Daoy (cell line): ENCODE measurements at regions not wholly inside any gene's neighbourhood (a gene's known extent, or its start where the extent isn't known, plus 50 kb on each side); places are given as distances from the start of the nearest gene placed in this dataset.

Experiments
- DNase-seq: peaks from one replicate; pipeline ENCODE4 v3.0.0-alpha.2; 2015; ENCODE audit warnings: low read depth

- no peak for DNase-seq
Observed at GRCh38 chr3:76346690-76347089, 561.3 kb upstream of the ZNF717 start.

DNA sequence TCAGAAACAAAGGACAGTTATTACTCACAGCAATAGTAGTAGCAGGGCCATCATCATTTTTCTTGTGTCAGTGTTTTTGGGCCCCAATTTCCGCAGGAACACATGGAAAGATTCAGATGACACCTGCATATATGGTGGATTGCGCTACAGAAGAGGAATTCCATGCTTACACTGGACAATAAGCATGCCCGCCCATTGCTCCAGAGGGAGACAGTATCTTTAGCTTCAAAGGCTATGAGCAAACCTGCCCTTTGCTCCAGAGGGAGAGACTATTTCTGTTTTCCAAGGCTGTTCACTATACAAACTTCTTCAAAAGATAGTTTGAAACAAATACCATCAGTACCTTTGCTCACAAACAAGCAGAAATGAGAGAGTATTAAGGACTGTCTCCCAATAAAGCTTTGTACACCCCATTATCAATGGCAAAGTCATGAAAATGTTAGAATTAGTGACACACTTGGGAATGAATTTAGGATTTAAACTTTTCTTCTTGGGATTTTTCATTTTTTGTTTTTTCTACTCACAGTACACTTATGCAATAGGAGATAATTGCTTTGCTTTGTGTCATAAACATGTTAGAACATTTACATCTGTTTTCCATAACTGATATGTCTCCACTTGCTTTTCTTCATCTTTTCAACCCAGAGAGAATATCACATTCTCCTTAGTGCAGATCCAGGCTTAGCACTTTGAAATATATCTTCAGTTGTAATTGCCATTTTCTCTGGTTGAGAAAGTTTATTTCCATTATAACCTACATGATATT is 564.5 kb upstream of the ZNF717 start:
- no peak for DNase-seq

DNA sequence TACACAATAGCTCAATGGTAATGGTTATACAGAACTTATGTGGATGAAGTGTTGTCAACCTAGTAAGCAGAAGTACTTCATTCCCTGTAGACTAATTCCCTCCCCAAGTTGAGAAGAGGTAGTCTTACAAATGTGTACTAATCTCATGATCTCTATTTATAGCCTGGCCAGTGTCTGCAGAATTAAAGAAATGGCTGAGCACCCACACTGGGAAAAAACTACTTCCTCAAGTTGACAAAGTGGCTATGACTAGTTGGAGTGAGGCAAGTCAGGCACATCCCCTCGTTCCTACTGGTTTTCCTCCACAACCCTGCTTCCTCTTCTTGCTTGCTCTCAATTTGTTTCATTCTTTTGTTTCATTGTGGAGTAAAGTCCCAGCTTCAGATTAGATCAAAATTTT is 566.7 kb upstream of the ZNF717 start:
- no peak for DNase-seq

- no peak for DNase-seq
Observed at GRCh38 chr3:76352511-76353284, 567.3 kb upstream of the ZNF717 start.

DNA sequence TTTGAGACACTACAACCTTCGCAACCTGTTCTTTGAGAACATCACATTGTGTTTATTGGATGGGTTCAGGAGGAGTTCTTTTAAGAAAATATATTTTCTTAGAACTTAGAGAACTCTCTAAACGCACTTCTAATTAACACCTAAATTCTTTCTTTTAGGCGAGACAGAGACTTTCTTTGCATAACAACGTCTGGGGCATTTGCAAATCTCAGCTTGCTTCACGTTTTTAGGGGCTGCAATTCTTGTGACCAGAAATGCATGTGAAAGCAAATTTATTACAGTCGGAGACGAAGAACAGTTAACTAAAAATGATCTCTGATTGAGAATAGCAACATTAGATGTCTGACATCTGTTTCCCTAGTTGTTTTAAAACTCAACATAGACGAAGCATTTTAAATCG is 568.3 kb upstream of the ZNF717 start:
- no peak for DNase-seq

DNA sequence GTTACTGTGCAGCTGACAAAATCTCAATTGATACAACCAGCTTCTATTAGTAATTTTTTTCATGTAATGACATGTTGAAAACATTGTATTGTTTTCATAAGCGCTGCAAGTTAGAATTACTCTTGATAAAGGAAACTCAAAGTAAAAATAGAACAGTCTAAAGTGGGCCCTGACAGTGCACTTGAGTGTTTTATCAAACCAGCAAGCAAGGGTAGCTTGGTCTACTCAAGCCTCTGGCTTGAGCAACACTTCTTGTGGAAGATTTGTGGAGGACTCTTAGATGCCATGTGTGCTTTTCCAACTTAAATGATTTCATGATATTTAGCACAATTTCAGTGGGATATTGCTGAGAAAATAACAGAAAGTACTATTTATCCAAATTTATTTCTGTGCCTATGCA is 575.7 kb upstream of the ZNF717 start:
- DNase-seq: no peak

DNA sequence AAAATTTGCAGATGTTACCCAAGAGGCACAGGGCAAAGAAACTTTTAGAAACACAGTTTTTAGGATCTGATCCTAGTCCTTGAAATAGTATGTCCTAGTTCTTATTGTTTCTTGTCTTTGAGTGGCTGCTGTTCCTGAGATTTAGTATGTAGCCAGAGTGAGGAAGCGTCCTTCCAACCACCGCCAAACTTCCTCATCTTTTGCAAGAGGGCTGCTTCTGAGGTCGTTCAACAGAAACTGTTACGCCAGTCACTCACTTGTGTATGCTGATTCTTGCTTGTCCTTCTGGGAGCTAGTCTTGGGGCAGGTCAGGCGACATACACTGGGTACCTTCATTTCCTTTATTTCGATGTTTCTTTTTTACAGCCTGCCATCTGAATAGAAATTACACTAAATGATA is 577.3 kb upstream of the ZNF717 start:
- no peak for DNase-seq

DNA sequence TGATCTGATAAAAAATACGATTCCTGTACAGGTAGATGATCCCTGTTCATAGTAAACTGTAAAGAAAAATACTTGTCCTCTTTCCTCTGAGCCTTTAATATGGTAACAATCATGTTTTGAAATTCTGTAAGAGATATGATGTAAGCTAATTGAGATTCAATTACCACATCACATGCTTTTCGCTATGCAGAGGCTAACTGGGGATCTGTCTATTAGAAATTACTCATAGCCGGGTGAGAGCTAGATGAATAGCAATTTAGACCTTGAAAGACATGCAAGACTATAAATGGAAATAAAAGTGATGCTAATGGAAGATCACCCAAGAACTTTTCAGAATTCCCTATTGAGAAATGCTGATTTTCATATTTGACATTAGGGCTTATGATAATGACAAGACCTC is 579.9 kb upstream of the ZNF717 start:
- DNase-seq: no peak

GRCh38 chr3:76367281-76367680 is 581.9 kb upstream of the ZNF717 start:
- no peak for DNase-seq

DNA sequence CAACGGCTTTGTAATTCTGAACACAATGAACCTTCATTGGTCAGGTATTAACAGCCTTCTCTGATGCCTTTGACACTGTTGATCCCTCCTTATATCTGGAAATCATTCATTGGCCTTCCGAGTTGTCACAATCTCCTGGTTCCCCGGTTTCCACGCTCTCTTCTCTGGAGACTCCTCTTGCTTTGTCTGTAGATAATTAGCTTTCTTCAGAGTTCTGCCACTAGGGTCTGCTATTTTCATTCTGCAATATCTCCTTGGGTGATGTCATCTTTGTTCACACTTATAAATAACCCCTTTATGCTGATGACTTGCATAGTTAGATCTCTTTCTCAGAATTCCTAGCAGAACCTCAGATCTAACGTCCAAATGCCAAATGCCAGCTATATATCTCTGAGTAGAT is 583.8 kb upstream of the ZNF717 start:
- DNase-seq: no peak

GRCh38 chr3:76370749-76371520 is 585.6 kb upstream of the ZNF717 start:
- DNase-seq: no peak

GRCh38 chr3:76372497-76372896 is 587.1 kb upstream of the ZNF717 start:
- DNase-seq: no peak

- DNase-seq: no peak
Observed at GRCh38 chr3:76377074-76377473, 591.7 kb upstream of the ZNF717 start.

GRCh38 chr3:76378789-76379188 is 593.4 kb upstream of the ZNF717 start:
- no peak for DNase-seq

DNA sequence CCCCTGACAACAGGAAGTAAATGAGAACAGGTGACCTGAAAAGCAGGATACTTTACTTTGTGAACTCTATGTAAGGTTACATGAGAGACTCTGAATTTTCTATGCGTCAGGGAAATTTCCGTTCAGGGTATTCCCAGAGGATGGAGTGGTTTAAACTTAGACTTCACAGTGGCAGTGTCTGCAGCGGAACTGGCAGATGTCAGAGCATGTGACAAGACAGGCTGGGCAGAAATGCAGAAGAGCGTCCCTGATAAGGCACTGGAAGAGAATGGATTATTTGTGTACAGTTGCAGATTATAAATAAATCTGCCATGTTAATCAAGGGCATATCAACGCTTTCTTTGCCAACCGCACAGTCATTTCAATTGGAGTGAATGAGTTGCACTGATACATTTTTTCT is 598.4 kb upstream of the ZNF717 start:
- no peak for DNase-seq

DNA sequence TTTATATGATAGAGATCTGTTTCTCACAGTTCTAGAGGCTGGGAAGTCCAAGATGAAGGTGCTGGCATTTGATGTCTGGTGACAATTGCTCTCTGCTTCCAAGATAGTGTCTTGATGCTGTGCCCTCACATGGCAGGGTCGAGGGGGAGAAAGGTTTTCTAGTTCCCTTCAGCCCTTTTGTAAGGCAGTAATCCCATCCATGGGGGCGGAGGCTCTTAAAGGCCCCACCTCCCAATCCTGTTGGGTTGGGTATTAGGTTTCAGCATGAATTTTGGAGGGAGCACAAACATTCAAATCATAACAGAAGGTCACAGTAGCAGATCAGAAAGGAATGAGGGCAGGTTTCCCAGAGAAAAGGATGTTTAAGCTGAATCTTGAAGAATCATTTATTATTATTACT is 601.7 kb upstream of the ZNF717 start:
- no peak for DNase-seq

DNA sequence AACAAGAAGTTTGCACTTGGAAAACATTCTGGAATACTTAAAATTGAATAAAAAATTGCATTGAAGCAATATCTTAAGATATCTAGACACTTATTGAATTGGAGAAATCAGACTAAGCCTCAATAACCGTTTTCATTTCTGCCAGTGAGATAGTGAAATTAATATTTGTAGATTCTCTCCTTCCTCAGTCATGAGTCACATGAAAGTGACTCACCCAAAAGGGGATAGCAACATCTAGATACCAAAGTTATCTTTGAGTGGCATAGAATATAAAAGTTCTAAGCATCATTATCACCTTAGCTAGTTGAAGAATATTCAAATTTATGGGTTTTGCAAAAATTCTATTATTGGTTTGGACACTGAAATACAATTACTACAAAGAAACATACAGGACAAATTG is 614.8 kb upstream of the ZNF717 start:
- DNase-seq: no peak

GRCh38 chr3:76402926-76403325 is 617.6 kb upstream of the ZNF717 start:
- no peak for DNase-seq

- no peak for DNase-seq
Observed at GRCh38 chr3:76403556-76403955, 618.2 kb upstream of the ZNF717 start.

DNA sequence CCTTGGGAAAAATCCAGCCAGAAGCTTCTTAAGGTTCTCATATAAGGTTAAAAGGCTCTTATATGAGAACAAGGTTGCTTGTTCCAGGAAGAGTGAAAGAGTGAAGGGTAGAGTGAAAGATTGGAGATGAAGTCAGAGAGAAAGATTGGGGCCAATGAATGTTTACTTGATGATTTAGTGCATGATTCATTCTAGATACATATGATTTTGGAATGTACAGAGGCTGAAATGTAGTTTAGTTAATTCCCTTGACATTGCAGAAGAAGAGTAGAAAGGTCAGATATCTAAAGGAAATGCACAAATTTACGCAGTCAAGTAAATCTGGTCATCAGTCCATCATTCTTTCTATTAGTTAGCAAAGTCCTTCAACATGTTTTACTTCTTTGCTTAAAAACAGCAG is 619.8 kb upstream of the ZNF717 start:
- no peak for DNase-seq

DNA sequence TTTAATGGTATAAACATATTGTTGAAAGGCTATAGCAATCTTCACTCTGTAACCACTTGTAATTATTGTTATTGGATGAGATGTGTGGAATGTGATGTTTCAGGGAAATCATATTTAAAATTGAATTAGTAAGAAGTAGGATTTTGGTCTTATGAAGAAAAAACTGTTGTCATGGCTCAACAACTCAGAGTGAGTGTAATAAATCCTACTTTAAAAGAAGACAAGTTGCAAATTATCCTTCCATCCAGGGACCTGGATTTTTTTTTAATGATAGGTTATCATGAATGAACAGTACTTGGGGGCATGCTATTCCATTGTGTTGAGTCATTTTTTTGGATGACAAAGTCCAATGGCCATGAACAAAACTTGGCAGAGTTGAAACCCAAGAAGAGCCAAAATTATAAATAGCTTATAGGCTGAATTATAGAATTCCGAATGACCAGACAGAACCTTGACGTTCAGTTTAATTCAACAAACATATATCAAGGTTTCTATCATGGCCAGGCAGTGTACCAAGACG is 625.5 kb upstream of the ZNF717 start:
- DNase-seq: no peak

GRCh38 chr3:76415384-76415783 is 624.5 kb upstream of the ROBO2 start:
- no peak for DNase-seq
